IPS DF 6.9 (cell line): ENCODE measurements at regions not wholly inside any gene's neighbourhood (a gene's known extent, or its start where the extent isn't known, plus 50 kb on each side); places are given as distances from the start of the nearest gene placed in this dataset.
A peak's percentile ranks its signal among the peaks of the same experiment; 100 is the strongest.

Source experiments
- DNase-seq: peaks from one replicate; pipeline ENCODE4 v3.0.0-alpha.2; 2013; ENCODE audit warnings: low read depth, low spot score
- H3K27ac ChIP-seq: one replicate; pipeline ENCODE4 v1.5.1; 2013; ENCODE audit warnings: low read length, control low read depth
- H3K27me3 ChIP-seq: 2 replicates; pipeline ENCODE4 v1.6.1; 2013; ENCODE audit warnings: mild to moderate bottlenecking, low read length; ENCODE audit not compliant: control insufficient read depth, insufficient read depth
- H3K36me3 ChIP-seq: 2 replicates; pipeline ENCODE4 v1.6.1; 2013; ENCODE audit warnings: low read length; ENCODE audit not compliant: control insufficient read depth, insufficient read depth
- H3K4me1 ChIP-seq: 2 replicates; pipeline ENCODE4 v1.6.1; 2013; ENCODE audit warnings: low read length; ENCODE audit not compliant: control insufficient read depth, insufficient read depth
- H3K4me3 ChIP-seq: 2 replicates; pipeline ENCODE4 v1.5.1; 2013; ENCODE audit warnings: mild to moderate bottlenecking, low read length
- H3K9me3 ChIP-seq: 2 replicates; pipeline ENCODE4 v1.6.1; 2013; ENCODE audit warnings: low read length, inconsistent platforms; ENCODE audit not compliant: control insufficient read depth, insufficient read depth
- WGBS: extraction: QIAGEN DNeasy Blood & Tissue Kit; methylation state at CpG from one replicate; pipeline ENCODE4 v1.1.7; 2013; ENCODE audit warnings: mixed read lengths, missing lambda C conversion rate; ENCODE audit not compliant: insufficient read length, insufficient coverage; 5-methylcytosine and 5-hydroxymethylcytosine counted together

- DNase-seq, result no peak
- WGBS, result no CpG with 5 or more reads among the region's 5 CpGs
- no peak overlapping the region for H3K27ac ChIP-seq
Measured at GRCh38 chr4:67125636-67126514, 419.4 kb downstream of the CENPC start.

GRCh38 chr4:67124716-67125115 lies 420.6 kb downstream of the CENPC start:
- WGBS, result no CpG with 5 or more reads among the region's 4 CpGs
- Histone ChIP-seq H3K27me3 (no peaks in the 10 kb centered on the region), H3K4me1 (no peaks in the 10 kb centered on the region)

More at GRCh38 chr4:67125636-67126514, 419.4 kb downstream of the CENPC start:
- Histone ChIP-seq H3K27me3 (no peaks in the 10 kb centered on the region), H3K36me3 (no peaks in the 10 kb centered on the region), H3K9me3 (no peaks in the 10 kb centered on the region), H3K4me3 (no peak overlapping the region), H3K4me1 (no peaks in the 10 kb centered on the region)

GRCh38 chr4:67122029-67122428 lies 423.3 kb downstream of the CENPC start:
- DNase-seq, result peak; percentile 33
- no peaks in the 10 kb centered on the region for H3K4me1 ChIP-seq
- no peak overlapping the region for H3K4me3 ChIP-seq
- H3K27ac ChIP-seq, result no peak overlapping the region
- no peaks in the 10 kb centered on the region for H3K9me3 ChIP-seq
- no CpG with 5 or more reads among the region's 3 CpGs for WGBS
- H3K36me3 ChIP-seq, result no peaks in the 10 kb centered on the region
- no peaks in the 10 kb centered on the region for H3K27me3 ChIP-seq

More at GRCh38 chr4:67124716-67125115, 420.6 kb downstream of the CENPC start:
- Histone ChIP-seq H3K27ac (no peak overlapping the region), H3K9me3 (no peaks in the 10 kb centered on the region), H3K4me3 (no peak overlapping the region), H3K36me3 (no peaks in the 10 kb centered on the region)
- DNase-seq, result no peak

- H3K36me3 ChIP-seq, result no peaks in the 10 kb centered on the region
- no peak overlapping the region for H3K27ac ChIP-seq
- WGBS, result no CpG with 5 or more reads among the region's 1 CpG
- DNase-seq, result no peak
- H3K27me3 ChIP-seq, result no peaks in the 10 kb centered on the region
- no peaks in the 10 kb centered on the region for H3K9me3 ChIP-seq
- no peak overlapping the region for H3K4me3 ChIP-seq
- H3K4me1 ChIP-seq, result no peaks in the 10 kb centered on the region
Measured at GRCh38 chr4:67120369-67120768, 424.9 kb downstream of the CENPC start.

- H3K4me1 ChIP-seq, result no peaks in the 10 kb centered on the region
- H3K27me3 ChIP-seq, result no peaks in the 10 kb centered on the region
- no peak overlapping the region for H3K27ac ChIP-seq
- H3K9me3 ChIP-seq, result no peaks in the 10 kb centered on the region
- H3K36me3 ChIP-seq, result no peaks in the 10 kb centered on the region
- DNase-seq, result no peak
- no peak overlapping the region for H3K4me3 ChIP-seq
Measured at GRCh38 chr4:67109276-67109675, 436.0 kb downstream of the CENPC start.

- Histone ChIP-seq H3K4me1 (no peaks in the 10 kb centered on the region), H3K9me3 (no peaks in the 10 kb centered on the region), H3K4me3 (no peak overlapping the region), H3K27ac (no peak overlapping the region), H3K36me3 (no peaks in the 10 kb centered on the region), H3K27me3 (no peaks in the 10 kb centered on the region)
- WGBS, result no CpG with 5 or more reads among the region's 3 CpGs
- DNase-seq, result no peak
Measured at GRCh38 chr4:67106861-67107460, 438.3 kb downstream of the CENPC start.

GRCh38 chr4:67104145-67104544 lies 441.2 kb downstream of the CENPC start:
- Histone ChIP-seq H3K9me3 (no peaks in the 10 kb centered on the region), H3K4me1 (no peaks in the 10 kb centered on the region), H3K36me3 (no peaks in the 10 kb centered on the region), H3K27me3 (no peaks in the 10 kb centered on the region), H3K27ac (no peak overlapping the region), H3K4me3 (no peak overlapping the region)
- no CpG with 5 or more reads among the region's 3 CpGs for WGBS
- no peak for DNase-seq

- Histone ChIP-seq H3K27me3 (no peaks in the 10 kb centered on the region), H3K9me3 (no peaks in the 10 kb centered on the region), H3K4me3 (no peak overlapping the region), H3K27ac (no peak overlapping the region), H3K36me3 (no peaks in the 10 kb centered on the region), H3K4me1 (no peaks in the 10 kb centered on the region)
- DNase-seq, result no peak
- no CpG with 5 or more reads among the region's 6 CpGs for WGBS
Measured at GRCh38 chr4:67103001-67103747, 442.1 kb downstream of the CENPC start.

GRCh38 chr4:67101612-67102011 lies 443.7 kb downstream of the CENPC start:
- H3K9me3 ChIP-seq, result no peaks in the 10 kb centered on the region
- no peak overlapping the region for H3K4me3 ChIP-seq
- no peaks in the 10 kb centered on the region for H3K4me1 ChIP-seq
- DNase-seq, result no peak
- H3K27me3 ChIP-seq, result no peaks in the 10 kb centered on the region
- no peaks in the 10 kb centered on the region for H3K36me3 ChIP-seq
- H3K27ac ChIP-seq, result no peak overlapping the region

GRCh38 chr4:67092351-67092750 lies 453.0 kb downstream of the CENPC start:
- no peak for DNase-seq
- Histone ChIP-seq H3K4me1 (no peaks in the 10 kb centered on the region), H3K9me3 (no peaks in the 10 kb centered on the region), H3K27me3 (no peaks in the 10 kb centered on the region), H3K36me3 (no peaks in the 10 kb centered on the region), H3K4me3 (no peak overlapping the region), H3K27ac (no peak overlapping the region)
- no CpG with 5 or more reads among the region's 4 CpGs for WGBS
